Endothelial cell of umbilical vein (primary cell): ENCODE measurements at regions not wholly inside any gene's neighbourhood (a gene's known extent, or its start where the extent isn't known, plus 50 kb on each side); places are given as distances from the start of the nearest gene placed in this dataset.

Experiments used
- BruUV-seq: library from RNA; stranded (reverse); fragments of 400-500 nt; replicated peaks from 2 replicates; lab custom pipeline; 2021; lab: Mats Ljungman, UMichigan
- CTCF ChIA-PET: fragments of 300-600, 350-600 bp; sonication (Branson Sonifier 250); formaldehyde crosslinking; loops from one replicate; lab custom pipeline; 2021; ENCODE audit warnings: antibody characterized with exemption, inconsistent platforms; lab: Charles Lee
- POLR2A ChIA-PET: fragments of 300-600, 350-600 bp; sonication (Branson Sonifier 250); formaldehyde crosslinking; loops from one replicate; lab custom pipeline; 2021; ENCODE audit warnings: antibody characterized with exemption, inconsistent platforms; lab: Charles Lee
- DNase-seq: peaks from one replicate; pipeline ENCODE4 v3.0.0-alpha.2; 2011; ENCODE audit warnings: low read depth, low spot score
- FAIRE-seq: peaks from 2 replicates; lab custom pipeline; 2011; peaks lifted over from hg19 to GRCh38; lab: Jason Lieb, UNC
- H2AFZ ChIP-seq: 2 replicates; pipeline ENCODE4 v1.6.0; 2012; ENCODE audit warnings: low read depth, low read length, control low read depth, inconsistent platforms
- H3K27ac ChIP-seq: 2 replicates; pipeline ENCODE4 v1.5.1; 2011; ENCODE audit warnings: low read depth, mild to moderate bottlenecking, control low read depth, low read length, moderate library complexity; ENCODE audit not compliant: insufficient read depth
- H3K27me3 ChIP-seq, 2 experiments: 2 replicates each; pipeline versions ENCODE4 v1.6.0 to v1.6.1; 2011; ENCODE audit warnings: low read length in 2 of 2, mixed read lengths in 1 of 2; ENCODE audit not compliant: control insufficient read depth in 2 of 2, insufficient read depth in 2 of 2
- H3K36me3 ChIP-seq, 2 experiments: 2 replicates in 1 of 2; 3 replicates in 1 of 2; pipeline ENCODE4 v1.5.1; 2011; ENCODE audit warnings: low read length in 2 of 2, mild to moderate bottlenecking in 1 of 2, moderate library complexity in 1 of 2; ENCODE audit not compliant: control insufficient read depth in 2 of 2, insufficient read depth in 2 of 2; ENCODE audit errors: extremely low read depth in 1 of 2
- H3K4me1 ChIP-seq: 3 replicates; pipeline ENCODE4 v1.5.1; 2011; ENCODE audit warnings: mild to moderate bottlenecking, low read length; ENCODE audit not compliant: control insufficient read depth, insufficient read depth; ENCODE audit errors: extremely low read depth
- H3K4me2 ChIP-seq: 2 replicates; pipeline ENCODE4 v1.6.1; 2011; ENCODE audit warnings: low read length, control low read depth, mixed read lengths; ENCODE audit not compliant: insufficient read depth
- H3K4me3 ChIP-seq, 3 experiments: fragments of 200-600 bp in 1 of 3; sonication (generic), shearing (Covaris generic) in 1 of 3; replicated peaks in 1 of 3; 2 replicates each; pipeline ENCODE4 v1.5.1; 2011 to 2016; ENCODE audit warnings: control low read depth in 3 of 3, low read length in 3 of 3, mild to moderate bottlenecking in 2 of 3, inconsistent platforms in 1 of 3, low read depth in 1 of 3, moderate library complexity in 1 of 3; ENCODE audit not compliant: insufficient read depth in 1 of 3
- H3K79me2 ChIP-seq: 2 replicates; pipeline ENCODE4 v1.6.0; 2012; ENCODE audit warnings: low read length, inconsistent platforms; ENCODE audit not compliant: control insufficient read depth, insufficient read depth
- H3K9ac ChIP-seq: replicated peaks from 2 replicates; pipeline ENCODE3; 2011; ENCODE audit warnings: low read length, control low read depth; ENCODE audit not compliant: insufficient read depth; ENCODE audit errors: extremely low read depth
- H3K9me1 ChIP-seq: replicated peaks from 3 replicates; pipeline ENCODE4 v1.6.0; 2011; ENCODE audit warnings: mild to moderate bottlenecking, low read length; ENCODE audit not compliant: control insufficient read depth, insufficient read depth; ENCODE audit errors: extremely low read depth
- H3K9me3 ChIP-seq: replicated peaks from 2 replicates; pipeline ENCODE4 v1.5.1; 2012; ENCODE audit warnings: low read length, inconsistent platforms; ENCODE audit not compliant: control insufficient read depth, insufficient read depth
- H4K20me1 ChIP-seq: replicated peaks from 2 replicates; pipeline ENCODE3; 2011; ENCODE audit warnings: mild to moderate bottlenecking, low read length; ENCODE audit not compliant: control insufficient read depth, insufficient read depth; ENCODE audit errors: extremely low read depth
- EZH2 ChIP-seq: IDR thresholded peaks from 2 replicates; pipeline ENCODE4 v1.6.1; 2012; ENCODE audit warnings: borderline replicate concordance, low read depth, mild to moderate bottlenecking, moderate library complexity, low read length, inconsistent platforms; ENCODE audit not compliant: severe bottlenecking
- FOS ChIP-seq: IDR thresholded peaks from 2 replicates; pipeline ENCODE4 v1.6.1; 2011; ENCODE audit warnings: mild to moderate bottlenecking, low read length, moderate library complexity, borderline replicate concordance; ENCODE audit not compliant: insufficient read depth
- GATA2 ChIP-seq: IDR thresholded peaks from 2 replicates; pipeline ENCODE4 v1.7.0; 2011; ENCODE audit warnings: low read depth, mild to moderate bottlenecking, moderate library complexity, mixed read lengths, low read length; ENCODE audit not compliant: insufficient read length, insufficient read depth
- JUN ChIP-seq: IDR thresholded peaks from 2 replicates; pipeline ENCODE4 v1.6.1; 2011; ENCODE audit warnings: borderline replicate concordance, low read depth; ENCODE audit not compliant: insufficient read length, insufficient read depth
- MYC ChIP-seq: IDR thresholded peaks from one replicate; pipeline ENCODE4 v1.6.1; 2011; ENCODE audit warnings: mild to moderate bottlenecking, low read depth, low read length
- POLR2A ChIP-seq: IDR thresholded peaks from 2 replicates; pipeline ENCODE4 v1.6.1; 2012; ENCODE audit warnings: low read depth, mild to moderate bottlenecking, control low read depth, low read length
- POLR2AphosphoS5 ChIP-seq: IDR thresholded peaks from 2 replicates; pipeline ENCODE4 v1.6.1; 2012; ENCODE audit warnings: low read depth, mild to moderate bottlenecking, control low read depth, low read length, moderate library complexity; ENCODE audit not compliant: insufficient read depth
- dilution Hi-C: fragments of 300-500 bp; cut with MboI; formaldehyde crosslinking; loops from one replicate; pipeline ENCODE4 v1.15.0; 2019; ENCODE audit warnings: low sequenced_read_pairs; ENCODE audit not compliant: extremely low pct_ligation_motif_present
- intact Hi-C: fragments of 100-400 bp; cut with micrococcal nuclease; formaldehyde crosslinking; loops from one replicate; pipeline ENCODE4 v1.10.0; 2022
- TF ChIP-seq, protein P1 (sequence below): IDR thresholded peaks from 2 replicates; pipeline ENCODE4 v1.6.1; 2011; ENCODE audit not compliant: insufficient read depth, insufficient read length
- TF ChIP-seq, protein P2 (sequence below), 2 donors: IDR thresholded peaks; 1 replicate in 1 of 2; 2 replicates in 1 of 2; pipeline ENCODE4 v1.5.1; 2011; ENCODE audit warnings: low read length in 2 of 2, mild to moderate bottlenecking in 2 of 2, moderate library complexity in 2 of 2, control low read depth in 1 of 2, inconsistent platforms in 1 of 2, low read depth in 1 of 2; ENCODE audit not compliant: insufficient read depth in 1 of 2; ENCODE audit errors: extremely low read depth in 1 of 2

DNA sequence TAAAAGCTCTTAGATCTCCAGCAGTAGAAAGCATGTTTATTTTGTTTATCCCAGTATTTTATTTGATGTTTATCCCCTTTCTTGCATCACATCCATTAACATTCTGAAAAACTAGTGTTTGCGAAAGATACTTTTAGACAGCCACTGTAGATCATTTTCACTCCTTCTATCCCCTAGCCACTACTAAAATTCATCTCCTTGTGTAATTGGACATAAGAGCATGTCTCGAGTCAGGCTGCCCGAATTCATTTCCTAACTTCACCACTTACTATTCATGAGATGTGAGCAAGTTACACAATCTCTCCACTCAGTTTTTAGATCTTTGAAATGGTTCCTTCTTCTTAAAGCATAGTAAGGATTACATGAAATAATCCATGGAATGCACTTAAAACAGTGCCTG, 514.0 kb downstream of the KLF5 start:
- H3K9ac ChIP-seq, result no peak overlapping the region
- H3K4me1 ChIP-seq, result no peaks in the 10 kb centered on the region
- CTCF ChIA-PET, result no interaction called here
- no peaks in the 10 kb centered on the region for H3K9me1 ChIP-seq
- no peak overlapping the region for H3K4me2 ChIP-seq
- no TSS peak for BruUV-seq
- DNase-seq, result no peak
- no peak for FAIRE-seq
- no peaks in the 10 kb centered on the region for H3K27me3 ChIP-seq
- POLR2A ChIA-PET, result no interaction called here
- no peak overlapping the region for H2AFZ ChIP-seq
- no peak overlapping the region for H3K27ac ChIP-seq
- no peaks in the 10 kb centered on the region for H3K79me2 ChIP-seq
- TF ChIP-seq MYC, result no peak
- TF ChIP-seq JUN, result no peak
- TF ChIP-seq, protein P1, sequence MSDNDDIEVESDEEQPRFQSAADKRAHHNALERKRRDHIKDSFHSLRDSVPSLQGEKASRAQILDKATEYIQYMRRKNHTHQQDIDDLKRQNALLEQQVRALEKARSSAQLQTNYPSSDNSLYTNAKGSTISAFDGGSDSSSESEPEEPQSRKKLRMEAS, result no peak
- no peak for TF ChIP-seq GATA2
- no peak for TF ChIP-seq POLR2A
- TF ChIP-seq POLR2AphosphoS5, result no peak
- no peak for TF ChIP-seq FOS
- no peak for TF ChIP-seq EZH2
- TF ChIP-seq, protein P2, sequence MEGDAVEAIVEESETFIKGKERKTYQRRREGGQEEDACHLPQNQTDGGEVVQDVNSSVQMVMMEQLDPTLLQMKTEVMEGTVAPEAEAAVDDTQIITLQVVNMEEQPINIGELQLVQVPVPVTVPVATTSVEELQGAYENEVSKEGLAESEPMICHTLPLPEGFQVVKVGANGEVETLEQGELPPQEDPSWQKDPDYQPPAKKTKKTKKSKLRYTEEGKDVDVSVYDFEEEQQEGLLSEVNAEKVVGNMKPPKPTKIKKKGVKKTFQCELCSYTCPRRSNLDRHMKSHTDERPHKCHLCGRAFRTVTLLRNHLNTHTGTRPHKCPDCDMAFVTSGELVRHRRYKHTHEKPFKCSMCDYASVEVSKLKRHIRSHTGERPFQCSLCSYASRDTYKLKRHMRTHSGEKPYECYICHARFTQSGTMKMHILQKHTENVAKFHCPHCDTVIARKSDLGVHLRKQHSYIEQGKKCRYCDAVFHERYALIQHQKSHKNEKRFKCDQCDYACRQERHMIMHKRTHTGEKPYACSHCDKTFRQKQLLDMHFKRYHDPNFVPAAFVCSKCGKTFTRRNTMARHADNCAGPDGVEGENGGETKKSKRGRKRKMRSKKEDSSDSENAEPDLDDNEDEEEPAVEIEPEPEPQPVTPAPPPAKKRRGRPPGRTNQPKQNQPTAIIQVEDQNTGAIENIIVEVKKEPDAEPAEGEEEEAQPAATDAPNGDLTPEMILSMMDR (IDR thresholded peaks at IDR 0.05; ENCODE audit: extremely low read depth in 1 of 2, insufficient read depth in 1 of 2, low read depth in 1 of 2, low read length in 2 of 2), result no peak
- no peak overlapping the region for H3K4me3 ChIP-seq
- intact Hi-C loops (no loop called here), dilution Hi-C loops (no loop called here)
- H4K20me1 ChIP-seq, result no peaks in the 10 kb centered on the region
- H3K9me3 ChIP-seq, result no peaks in the 10 kb centered on the region
- H3K36me3 ChIP-seq, result no peaks in the 10 kb centered on the region
